ENCODE measurements at regions not wholly inside any gene's neighbourhood (a gene's known extent, or its start where the extent isn't known, plus 50 kb on each side); places are given as distances from the start of the nearest gene placed in this dataset.
"Not testable (repeated sequence)": the region's sequence is repeated elsewhere in the genome, so short reads cannot be mapped to it uniquely, and the experiment has no call there.

- no peak overlapping the region for H3K4me3 ChIP-seq (ENCODE audit: low read depth, low read length, poor library complexity, severe bottlenecking)
- H3K79me2 ChIP-seq (ENCODE audit: insufficient read depth, low read length) = no peaks in the 10 kb centered on the region
- H3K36me3 ChIP-seq (ENCODE audit: insufficient read depth, low read length) = no peaks in the 10 kb centered on the region
- TF ChIP-seq EZH2 (IDR thresholded peaks at IDR 0.05; ENCODE audit: borderline replicate concordance, low read length) = no peak
- TF ChIP-seq, protein P1, sequence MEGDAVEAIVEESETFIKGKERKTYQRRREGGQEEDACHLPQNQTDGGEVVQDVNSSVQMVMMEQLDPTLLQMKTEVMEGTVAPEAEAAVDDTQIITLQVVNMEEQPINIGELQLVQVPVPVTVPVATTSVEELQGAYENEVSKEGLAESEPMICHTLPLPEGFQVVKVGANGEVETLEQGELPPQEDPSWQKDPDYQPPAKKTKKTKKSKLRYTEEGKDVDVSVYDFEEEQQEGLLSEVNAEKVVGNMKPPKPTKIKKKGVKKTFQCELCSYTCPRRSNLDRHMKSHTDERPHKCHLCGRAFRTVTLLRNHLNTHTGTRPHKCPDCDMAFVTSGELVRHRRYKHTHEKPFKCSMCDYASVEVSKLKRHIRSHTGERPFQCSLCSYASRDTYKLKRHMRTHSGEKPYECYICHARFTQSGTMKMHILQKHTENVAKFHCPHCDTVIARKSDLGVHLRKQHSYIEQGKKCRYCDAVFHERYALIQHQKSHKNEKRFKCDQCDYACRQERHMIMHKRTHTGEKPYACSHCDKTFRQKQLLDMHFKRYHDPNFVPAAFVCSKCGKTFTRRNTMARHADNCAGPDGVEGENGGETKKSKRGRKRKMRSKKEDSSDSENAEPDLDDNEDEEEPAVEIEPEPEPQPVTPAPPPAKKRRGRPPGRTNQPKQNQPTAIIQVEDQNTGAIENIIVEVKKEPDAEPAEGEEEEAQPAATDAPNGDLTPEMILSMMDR (IDR thresholded peaks at IDR 0.05; ENCODE audit: low read length) = no peak; the same call in 1 of the 2 replicates
- H3K9ac ChIP-seq (ENCODE audit: low read length) = no peak overlapping the region
- H3K9me2 ChIP-seq (ENCODE audit: low read depth, low read length) = no peaks in the 10 kb centered on the region
- no peaks in the 10 kb centered on the region for H4K20me1 ChIP-seq (ENCODE audit: insufficient read depth, low read length)
- H3F3A ChIP-seq (ENCODE audit: insufficient read depth, low read length) = no peaks in the 10 kb centered on the region
- no peak overlapping the region for H3K4me2 ChIP-seq (ENCODE audit: low read length)
- H3K9me3 ChIP-seq (ENCODE audit: low read length) = no peaks in the 10 kb centered on the region
- H3K27ac ChIP-seq (ENCODE audit: low read depth, low read length, poor library complexity, severe bottlenecking) = no peak overlapping the region
- H2AFZ ChIP-seq (ENCODE audit: low read length) = no peak overlapping the region
- H3K27me3 ChIP-seq (ENCODE audit: insufficient read depth, low read length) = no peaks in the 10 kb centered on the region
- peaks cover 11% of the 10 kb centered on the region for H3K4me1 ChIP-seq (ENCODE audit: insufficient read depth, low read length, severe bottlenecking)
Observed at GRCh38 chr10:28179743-28180099, 123.1 kb downstream of the MPP7 start.

DNA sequence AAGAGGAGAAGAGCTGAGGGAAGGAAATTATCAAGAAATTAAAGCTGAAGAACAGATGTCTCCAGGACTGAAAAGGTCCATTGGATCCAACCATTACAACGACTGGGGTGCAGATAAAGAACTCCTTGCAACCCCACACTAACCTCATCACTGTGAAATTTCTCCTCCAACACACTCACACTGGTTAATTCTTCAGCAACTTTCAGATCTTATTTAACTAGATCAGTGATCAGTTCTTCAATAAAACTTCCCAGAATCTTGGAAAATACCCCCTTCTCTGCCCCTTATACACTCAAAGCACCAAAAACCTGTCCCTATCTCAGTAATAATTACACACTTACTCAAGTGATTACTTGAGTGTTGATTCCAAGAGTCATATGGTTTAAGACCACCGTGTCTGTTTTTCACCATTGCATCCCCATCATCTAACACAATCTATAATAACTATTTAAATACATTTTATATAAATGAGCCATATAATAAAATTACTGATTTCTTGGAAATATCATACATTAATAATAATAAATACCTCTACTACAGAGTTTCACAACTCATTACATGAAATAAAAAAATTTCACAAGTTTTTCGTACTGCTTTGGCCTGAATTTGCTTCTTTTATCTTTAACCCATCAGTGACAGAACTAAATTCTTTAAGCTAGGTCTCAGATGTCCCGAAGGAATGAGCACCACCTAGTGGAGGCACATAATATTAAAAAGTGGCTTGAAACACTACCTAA lies 123.7 kb downstream of the MPP7 start:
- H3K9ac ChIP-seq (ENCODE audit: low read length) = no peak overlapping the region
- no peaks in the 10 kb centered on the region for H3K9me2 ChIP-seq (ENCODE audit: low read depth, low read length)
- no peaks in the 10 kb centered on the region for H3K27me3 ChIP-seq (ENCODE audit: insufficient read depth, low read length)
- TF ChIP-seq, protein P1 (IDR thresholded peaks at IDR 0.05; ENCODE audit: low read length) = peak; percentile 72
- no peak for TF ChIP-seq EZH2 (IDR thresholded peaks at IDR 0.05; ENCODE audit: borderline replicate concordance, low read length)
- H3K4me3 ChIP-seq (ENCODE audit: low read depth, low read length, poor library complexity, severe bottlenecking) = no peak overlapping the region
- H3K4me2 ChIP-seq (ENCODE audit: low read length) = no peak overlapping the region
- peaks cover 11% of the 10 kb centered on the region for H3K4me1 ChIP-seq (ENCODE audit: insufficient read depth, low read length, severe bottlenecking)
- no peaks in the 10 kb centered on the region for H4K20me1 ChIP-seq (ENCODE audit: insufficient read depth, low read length)
- peak overlapping the region; percentile 94 for H2AFZ ChIP-seq (ENCODE audit: low read length)
- no peaks in the 10 kb centered on the region for H3K36me3 ChIP-seq (ENCODE audit: insufficient read depth, low read length)
- H3K9me3 ChIP-seq (ENCODE audit: low read length) = no peaks in the 10 kb centered on the region
- no peaks in the 10 kb centered on the region for H3F3A ChIP-seq (ENCODE audit: insufficient read depth, low read length)
- no peak overlapping the region for H3K27ac ChIP-seq (ENCODE audit: low read depth, low read length, poor library complexity, severe bottlenecking)
- no peaks in the 10 kb centered on the region for H3K79me2 ChIP-seq (ENCODE audit: insufficient read depth, low read length)

- H3K9me3 ChIP-seq (ENCODE audit: low read length) = no peaks in the 10 kb centered on the region
- no peak overlapping the region for H3K9ac ChIP-seq (ENCODE audit: low read length)
- no peaks in the 10 kb centered on the region for H3K79me2 ChIP-seq (ENCODE audit: insufficient read depth, low read length)
- H3K4me2 ChIP-seq (ENCODE audit: low read length) = peak overlapping the region; percentile 47
- H3F3A ChIP-seq (ENCODE audit: insufficient read depth, low read length) = no peaks in the 10 kb centered on the region
- H3K9me2 ChIP-seq (ENCODE audit: low read depth, low read length) = no peaks in the 10 kb centered on the region
- H3K27me3 ChIP-seq (ENCODE audit: insufficient read depth, low read length) = no peaks in the 10 kb centered on the region
- no peak overlapping the region for H3K27ac ChIP-seq (ENCODE audit: low read depth, low read length, poor library complexity, severe bottlenecking)
- no peaks in the 10 kb centered on the region for H4K20me1 ChIP-seq (ENCODE audit: insufficient read depth, low read length)
- H3K36me3 ChIP-seq (ENCODE audit: insufficient read depth, low read length) = no peaks in the 10 kb centered on the region
- TF ChIP-seq, protein P1 (IDR thresholded peaks at IDR 0.05; ENCODE audit: low read length) = no peak
- no peak for TF ChIP-seq EZH2 (IDR thresholded peaks at IDR 0.05; ENCODE audit: borderline replicate concordance, low read length)
- H3K4me3 ChIP-seq (ENCODE audit: low read depth, low read length, poor library complexity, severe bottlenecking) = no peak overlapping the region
- H2AFZ ChIP-seq (ENCODE audit: low read length) = peak overlapping the region; percentile 94; the same call in 1 of the 2 replicates
- H3K4me1 ChIP-seq (ENCODE audit: insufficient read depth, low read length, severe bottlenecking) = peaks cover 11% of the 10 kb centered on the region
Observed at GRCh38 chr10:28177944-28178637, 124.8 kb downstream of the MPP7 start.

- not testable (repeated sequence) for H3K9ac ChIP-seq (ENCODE audit: low read length); H2AFZ ChIP-seq (ENCODE audit: low read length)
Observed at GRCh38 chr10:28176498-28176897, 126.4 kb downstream of the MPP7 start.

More at GRCh38 chr10:28176498-28176897, 126.4 kb downstream of the MPP7 start:
- not testable (repeated sequence) for H3K4me2 ChIP-seq (ENCODE audit: low read length); H3K9me2 ChIP-seq (ENCODE audit: low read depth, low read length); H3F3A ChIP-seq (ENCODE audit: insufficient read depth, low read length); H3K79me2 ChIP-seq (ENCODE audit: insufficient read depth, low read length); H3K27ac ChIP-seq (ENCODE audit: low read depth, low read length, poor library complexity, severe bottlenecking); H3K4me3 ChIP-seq (ENCODE audit: low read depth, low read length, poor library complexity, severe bottlenecking); H3K9me3 ChIP-seq (ENCODE audit: low read length); H3K27me3 ChIP-seq (ENCODE audit: insufficient read depth, low read length); H3K36me3 ChIP-seq (ENCODE audit: insufficient read depth, low read length); H4K20me1 ChIP-seq (ENCODE audit: insufficient read depth, low read length)
- peaks cover 11% of the 10 kb centered on the region for H3K4me1 ChIP-seq (ENCODE audit: insufficient read depth, low read length, severe bottlenecking)

Data from OCI-LY1 (cell line).